ENCODE measurements at regions not wholly inside any gene's neighbourhood (a gene's known extent, or its start where the extent isn't known, plus 50 kb on each side); places are given as distances from the start of the nearest gene placed in this dataset.

- no peak overlapping the region for H3K4me3 ChIP-seq (ENCODE audit: low read length in 2 of 2)
- no peak overlapping the region for H3K9ac ChIP-seq (ENCODE audit: low read length in 2 of 2)
- H3K4me1 ChIP-seq (ENCODE audit: control insufficient read depth, insufficient read depth, low read length), result no peaks in the 10 kb centered on the region
- H3K9me3 ChIP-seq (ENCODE audit: control insufficient read depth in 2 of 2, low read length in 2 of 2), result no peaks in the 10 kb centered on the region
- H3K36me3 ChIP-seq (ENCODE audit: control insufficient read depth in 2 of 2, insufficient read depth in 2 of 2, low read length in 2 of 2), result no peaks in the 10 kb centered on the region
- H3K27ac ChIP-seq (ENCODE audit: low read length), result no peak overlapping the region
- H3K27me3 ChIP-seq (ENCODE audit: control insufficient read depth in 1 of 2, insufficient read depth in 2 of 2, low read length in 2 of 2), result no peaks in the 10 kb centered on the region
These were observed 150.4 kb downstream of the BTBD3 start for GRCh38 chr20:12068121-12068520.

GRCh38 chr20:12069181-12069580 is 151.5 kb downstream of the BTBD3 start:
- H3K9ac ChIP-seq (ENCODE audit: low read length in 2 of 2), result no peak overlapping the region
- no peak overlapping the region for H3K27ac ChIP-seq (ENCODE audit: low read length)
- H3K9me3 ChIP-seq (ENCODE audit: control insufficient read depth in 2 of 2, low read length in 2 of 2), result no peaks in the 10 kb centered on the region
- no peaks in the 10 kb centered on the region for H3K27me3 ChIP-seq (ENCODE audit: control insufficient read depth in 1 of 2, insufficient read depth in 2 of 2, low read length in 2 of 2)
- no peak overlapping the region for H3K4me3 ChIP-seq (ENCODE audit: low read length in 2 of 2)
- H3K4me1 ChIP-seq (ENCODE audit: control insufficient read depth, insufficient read depth, low read length), result no peaks in the 10 kb centered on the region
- H3K36me3 ChIP-seq (ENCODE audit: control insufficient read depth in 2 of 2, insufficient read depth in 2 of 2, low read length in 2 of 2), result no peaks in the 10 kb centered on the region

- Histone ChIP-seq H3K27me3 (ENCODE audit: control insufficient read depth in 1 of 2, insufficient read depth in 2 of 2, low read length in 2 of 2) (no peaks in the 10 kb centered on the region), H3K4me1 (ENCODE audit: control insufficient read depth, insufficient read depth, low read length) (no peaks in the 10 kb centered on the region), H3K36me3 (ENCODE audit: control insufficient read depth in 2 of 2, insufficient read depth in 2 of 2, low read length in 2 of 2) (no peaks in the 10 kb centered on the region), H3K27ac (ENCODE audit: low read length) (no peak overlapping the region), H3K9me3 (ENCODE audit: control insufficient read depth in 2 of 2, low read length in 2 of 2) (no peaks in the 10 kb centered on the region), H3K9ac (ENCODE audit: low read length in 2 of 2) (no peak overlapping the region), H3K4me3 (ENCODE audit: low read length in 2 of 2) (no peak overlapping the region)
These were observed 154.7 kb downstream of the BTBD3 start for GRCh38 chr20:12072221-12072953.

- H3K9me3 ChIP-seq (ENCODE audit: control insufficient read depth in 2 of 2, low read length in 2 of 2), result no peaks in the 10 kb centered on the region
- no peaks in the 10 kb centered on the region for H3K4me1 ChIP-seq (ENCODE audit: control insufficient read depth, insufficient read depth, low read length)
- H3K36me3 ChIP-seq (ENCODE audit: control insufficient read depth in 2 of 2, insufficient read depth in 2 of 2, low read length in 2 of 2), result no peaks in the 10 kb centered on the region
- H3K27ac ChIP-seq (ENCODE audit: low read length), result no peak overlapping the region
- H3K27me3 ChIP-seq (ENCODE audit: control insufficient read depth in 1 of 2, insufficient read depth in 2 of 2, low read length in 2 of 2), result no peaks in the 10 kb centered on the region
- H3K4me3 ChIP-seq (ENCODE audit: low read length in 2 of 2), result no peak overlapping the region
- H3K9ac ChIP-seq (ENCODE audit: low read length in 2 of 2), result no peak overlapping the region
These were observed 155.2 kb downstream of the BTBD3 start for GRCh38 chr20:12072954-12073264.

GRCh38 chr20:12074111-12074655 is 156.5 kb downstream of the BTBD3 start:
- H3K27ac ChIP-seq (ENCODE audit: low read length), result no peak overlapping the region
- no peaks in the 10 kb centered on the region for H3K36me3 ChIP-seq (ENCODE audit: control insufficient read depth in 2 of 2, insufficient read depth in 2 of 2, low read length in 2 of 2)
- no peak overlapping the region for H3K4me3 ChIP-seq (ENCODE audit: low read length in 2 of 2)
- H3K4me1 ChIP-seq (ENCODE audit: control insufficient read depth, insufficient read depth, low read length), result no peaks in the 10 kb centered on the region
- no peaks in the 10 kb centered on the region for H3K27me3 ChIP-seq (ENCODE audit: control insufficient read depth in 1 of 2, insufficient read depth in 2 of 2, low read length in 2 of 2)
- H3K9me3 ChIP-seq (ENCODE audit: control insufficient read depth in 2 of 2, low read length in 2 of 2), result no peaks in the 10 kb centered on the region
- H3K9ac ChIP-seq (ENCODE audit: low read length in 2 of 2), result no peak overlapping the region

GRCh38 chr20:12076200-12076599 is 158.5 kb downstream of the BTBD3 start:
- Histone ChIP-seq H3K27ac (ENCODE audit: low read length) (no peak overlapping the region), H3K27me3 (ENCODE audit: control insufficient read depth in 1 of 2, insufficient read depth in 2 of 2, low read length in 2 of 2) (no peaks in the 10 kb centered on the region), H3K4me1 (ENCODE audit: control insufficient read depth, insufficient read depth, low read length) (no peaks in the 10 kb centered on the region), H3K9ac (ENCODE audit: low read length in 2 of 2) (no peak overlapping the region), H3K4me3 (ENCODE audit: low read length in 2 of 2) (no peak overlapping the region), H3K9me3 (ENCODE audit: control insufficient read depth in 2 of 2, low read length in 2 of 2) (no peaks in the 10 kb centered on the region), H3K36me3 (ENCODE audit: control insufficient read depth in 2 of 2, insufficient read depth in 2 of 2, low read length in 2 of 2) (no peaks in the 10 kb centered on the region)

- H3K4me1 ChIP-seq (ENCODE audit: control insufficient read depth, insufficient read depth, low read length), result no peaks in the 10 kb centered on the region
- H3K9ac ChIP-seq (ENCODE audit: low read length in 2 of 2), result no peak overlapping the region
- H3K4me3 ChIP-seq (ENCODE audit: low read length in 2 of 2), result no peak overlapping the region
- no peak overlapping the region for H3K27ac ChIP-seq (ENCODE audit: low read length)
- H3K27me3 ChIP-seq (ENCODE audit: control insufficient read depth in 1 of 2, insufficient read depth in 2 of 2, low read length in 2 of 2), result no peaks in the 10 kb centered on the region
- no peaks in the 10 kb centered on the region for H3K36me3 ChIP-seq (ENCODE audit: control insufficient read depth in 2 of 2, insufficient read depth in 2 of 2, low read length in 2 of 2)
- H3K9me3 ChIP-seq (ENCODE audit: control insufficient read depth in 2 of 2, low read length in 2 of 2), result no peaks in the 10 kb centered on the region
These were observed 160.2 kb downstream of the BTBD3 start for GRCh38 chr20:12077875-12078274.

GRCh38 chr20:12079490-12079889 is 161.8 kb downstream of the BTBD3 start:
- Histone ChIP-seq H3K27me3 (ENCODE audit: control insufficient read depth in 1 of 2, insufficient read depth in 2 of 2, low read length in 2 of 2) (no peaks in the 10 kb centered on the region), H3K9ac (ENCODE audit: low read length in 2 of 2) (no peak overlapping the region), H3K4me3 (ENCODE audit: low read length in 2 of 2) (no peak overlapping the region)

GRCh38 chr20:12083269-12083668 is 165.6 kb downstream of the BTBD3 start:
- H3K4me1 ChIP-seq (ENCODE audit: control insufficient read depth, insufficient read depth, low read length), result no peaks in the 10 kb centered on the region
- H3K9ac ChIP-seq (ENCODE audit: low read length in 2 of 2), result no peak overlapping the region
- H3K36me3 ChIP-seq (ENCODE audit: control insufficient read depth in 2 of 2, insufficient read depth in 2 of 2, low read length in 2 of 2), result no peaks in the 10 kb centered on the region
- no peak overlapping the region for H3K27ac ChIP-seq (ENCODE audit: low read length)
- H3K9me3 ChIP-seq (ENCODE audit: control insufficient read depth in 2 of 2, low read length in 2 of 2), result no peaks in the 10 kb centered on the region
- no peak overlapping the region for H3K4me3 ChIP-seq (ENCODE audit: low read length in 2 of 2)
- H3K27me3 ChIP-seq (ENCODE audit: control insufficient read depth in 1 of 2, insufficient read depth in 2 of 2, low read length in 2 of 2), result no peaks in the 10 kb centered on the region

More at GRCh38 chr20:12079490-12079889, 161.8 kb downstream of the BTBD3 start:
- no peaks in the 10 kb centered on the region for H3K36me3 ChIP-seq (ENCODE audit: control insufficient read depth in 2 of 2, insufficient read depth in 2 of 2, low read length in 2 of 2)
- no peaks in the 10 kb centered on the region for H3K4me1 ChIP-seq (ENCODE audit: control insufficient read depth, insufficient read depth, low read length)
- no peak overlapping the region for H3K27ac ChIP-seq (ENCODE audit: low read length)
- no peaks in the 10 kb centered on the region for H3K9me3 ChIP-seq (ENCODE audit: control insufficient read depth in 2 of 2, low read length in 2 of 2)

GRCh38 chr20:12084482-12084881 is 166.8 kb downstream of the BTBD3 start:
- no peaks in the 10 kb centered on the region for H3K9me3 ChIP-seq (ENCODE audit: control insufficient read depth in 2 of 2, low read length in 2 of 2)
- no peaks in the 10 kb centered on the region for H3K27me3 ChIP-seq (ENCODE audit: control insufficient read depth in 1 of 2, insufficient read depth in 2 of 2, low read length in 2 of 2)
- H3K4me1 ChIP-seq (ENCODE audit: control insufficient read depth, insufficient read depth, low read length), result no peaks in the 10 kb centered on the region
- no peak overlapping the region for H3K27ac ChIP-seq (ENCODE audit: low read length)
- no peaks in the 10 kb centered on the region for H3K36me3 ChIP-seq (ENCODE audit: control insufficient read depth in 2 of 2, insufficient read depth in 2 of 2, low read length in 2 of 2)
- no peak overlapping the region for H3K9ac ChIP-seq (ENCODE audit: low read length in 2 of 2)
- no peak overlapping the region for H3K4me3 ChIP-seq (ENCODE audit: low read length in 2 of 2)

GRCh38 chr20:12086359-12086758 is 168.7 kb downstream of the BTBD3 start:
- H3K9ac ChIP-seq (ENCODE audit: low read length in 2 of 2), result no peak overlapping the region
- H3K4me1 ChIP-seq (ENCODE audit: control insufficient read depth, insufficient read depth, low read length), result no peaks in the 10 kb centered on the region
- H3K27ac ChIP-seq (ENCODE audit: low read length), result no peak overlapping the region
- no peaks in the 10 kb centered on the region for H3K27me3 ChIP-seq (ENCODE audit: control insufficient read depth in 1 of 2, insufficient read depth in 2 of 2, low read length in 2 of 2)
- H3K4me3 ChIP-seq (ENCODE audit: low read length in 2 of 2), result no peak overlapping the region
- H3K36me3 ChIP-seq (ENCODE audit: control insufficient read depth in 2 of 2, insufficient read depth in 2 of 2, low read length in 2 of 2), result no peaks in the 10 kb centered on the region
- H3K9me3 ChIP-seq (ENCODE audit: control insufficient read depth in 2 of 2, low read length in 2 of 2), result no peaks in the 10 kb centered on the region
